HEK293 (cell line): ENCODE measurements at regions not wholly inside any gene's neighbourhood (a gene's known extent, or its start where the extent isn't known, plus 50 kb on each side); places are given as distances from the start of the nearest gene placed in this dataset.

Source experiments
- CTCF ChIA-PET: fragments of 350-600 bp; formaldehyde crosslinking; extraction: SDS; loops from one replicate; lab custom pipeline; 2021; ENCODE audit warnings: antibody characterized with exemption; lab: Yijun Ruan, JAX
- POLR2A ChIA-PET: fragments of 300-600 bp; formaldehyde crosslinking; extraction: SDS; loops from one replicate; lab custom pipeline; 2020; ENCODE audit warnings: antibody characterized with exemption, inconsistent platforms; lab: Yijun Ruan, JAX
- H3K27ac ChIP-seq: fragments of 200-500 bp; sonication (Bioruptor generic); 2 replicates; pipeline ENCODE4 v1.5.1; 2014; ENCODE audit warnings: low read depth, low read length, control low read depth, inconsistent platforms; ENCODE audit errors: extremely low read depth
- H3K36me3 ChIP-seq, 2 experiments: fragments of 200-500 bp in 1 of 2; sonication (Bioruptor generic) in 1 of 2; 1 replicate in 1 of 2; 2 replicates in 1 of 2; pipeline ENCODE4 v1.5.1; 2014 to 2017; ENCODE audit warnings: inconsistent platforms in 2 of 2, low read length in 2 of 2; ENCODE audit not compliant: control insufficient read depth in 2 of 2, insufficient read depth in 1 of 2
- H3K4me1 ChIP-seq: fragments of 200-500 bp; sonication (Bioruptor generic); 2 replicates; pipeline ENCODE4 v1.5.1; 2014; ENCODE audit warnings: mild to moderate bottlenecking, low read length, inconsistent platforms; ENCODE audit not compliant: control insufficient read depth, insufficient read depth
- H3K4me3 ChIP-seq: 2 replicates; pipeline ENCODE4 v1.5.1; 2011; ENCODE audit warnings: low read depth, mild to moderate bottlenecking, control low read depth, low read length, moderate library complexity
- H3K9me3 ChIP-seq: fragments of 200-500 bp; sonication (Bioruptor generic); 2 replicates; pipeline ENCODE4 v1.5.1; 2014; ENCODE audit warnings: low read depth, low read length, inconsistent platforms; ENCODE audit not compliant: control insufficient read depth, insufficient read depth
- AEBP2 ChIP-seq: fragments of 450-650 bp; formaldehyde crosslinking; IDR thresholded peaks from 2 replicates; pipeline ENCODE4 v1.5.1; 2016; ENCODE audit warnings: missing biosample characterization, missing genetic modification characterization, borderline replicate concordance
- BCL11B ChIP-seq: fragments of 450-650 bp; formaldehyde crosslinking; IDR thresholded peaks from 2 replicates; pipeline ENCODE4 v1.5.1; 2016; ENCODE audit warnings: low read depth, missing biosample characterization, missing genetic modification characterization
- BCL6B ChIP-seq: fragments of 450-650 bp; formaldehyde crosslinking; IDR thresholded peaks from 2 replicates; pipeline ENCODE4 v1.5.1; 2017; ENCODE audit warnings: missing biosample characterization, missing genetic modification characterization
- GLIS1 ChIP-seq: fragments of 450-650 bp; formaldehyde crosslinking; IDR thresholded peaks from 2 replicates; pipeline ENCODE4 v1.5.1; 2016; ENCODE audit warnings: missing biosample characterization, missing genetic modification characterization
- KLF9 ChIP-seq: fragments of 450-650 bp; formaldehyde crosslinking; IDR thresholded peaks from 2 replicates; pipeline ENCODE4 v1.5.1; 2016; ENCODE audit warnings: missing biosample characterization, missing genetic modification characterization, low read depth
- PRDM1 ChIP-seq: fragments of 450-650 bp; formaldehyde crosslinking; IDR thresholded peaks from 2 replicates; pipeline ENCODE4; 2016; ENCODE audit warnings: missing biosample characterization, missing genetic modification characterization
- PRDM6 ChIP-seq: fragments of 450-650 bp; formaldehyde crosslinking; IDR thresholded peaks from 2 replicates; pipeline ENCODE4 v1.5.1; 2017; ENCODE audit warnings: missing biosample characterization, missing genetic modification characterization
- REPIN1 ChIP-seq: fragments of 450-650 bp; formaldehyde crosslinking; IDR thresholded peaks from 2 replicates; pipeline ENCODE4 v1.5.1; 2017; ENCODE audit warnings: missing biosample characterization, missing genetic modification characterization, low read depth
- REST ChIP-seq: fragments of 450-650 bp; formaldehyde crosslinking; IDR thresholded peaks from 2 replicates; pipeline ENCODE4 v1.5.1; 2016; ENCODE audit warnings: missing biosample characterization, missing genetic modification characterization
- SCRT1 ChIP-seq: fragments of 450-650 bp; formaldehyde crosslinking; IDR thresholded peaks from 2 replicates; pipeline ENCODE4 v1.5.1; 2016; ENCODE audit warnings: missing biosample characterization, missing genetic modification characterization, borderline replicate concordance
- SETDB1 ChIP-seq: IDR thresholded peaks from one replicate; pipeline ENCODE4 v1.6.1; 2017; ENCODE audit warnings: mild to moderate bottlenecking, low read length, moderate library complexity, mixed read lengths; ENCODE audit not compliant: insufficient read length
- SP2 ChIP-seq: fragments of 450-650 bp; formaldehyde crosslinking; IDR thresholded peaks from 2 replicates; pipeline ENCODE4 v1.5.1; 2016; ENCODE audit warnings: missing biosample characterization, missing genetic modification characterization
- ZBTB20 ChIP-seq: fragments of 450-650 bp; formaldehyde crosslinking; IDR thresholded peaks from 2 replicates; pipeline ENCODE4 v1.5.1; 2016; ENCODE audit warnings: missing biosample characterization, missing genetic modification characterization
- ZBTB6 ChIP-seq: fragments of 450-650 bp; formaldehyde crosslinking; IDR thresholded peaks from 2 replicates; pipeline ENCODE4 v1.5.1; 2017; ENCODE audit warnings: missing biosample characterization, missing genetic modification characterization
- ZNF169 ChIP-seq: fragments of 450-650 bp; formaldehyde crosslinking; IDR thresholded peaks from 2 replicates; pipeline ENCODE4 v1.5.1; 2016; ENCODE audit warnings: missing biosample characterization, missing genetic modification characterization
- ZNF175 ChIP-seq: fragments of 450-650 bp; formaldehyde crosslinking; IDR thresholded peaks from 2 replicates; pipeline ENCODE4 v1.5.1; 2016; ENCODE audit warnings: missing biosample characterization, missing genetic modification characterization
- ZNF350 ChIP-seq: fragments of 450-650 bp; formaldehyde crosslinking; IDR thresholded peaks from 2 replicates; pipeline ENCODE4 v1.5.0; 2017; ENCODE audit warnings: missing biosample characterization, mild to moderate bottlenecking, missing genetic modification characterization
- ZNF404 ChIP-seq: fragments of 450-650 bp; formaldehyde crosslinking; IDR thresholded peaks from 2 replicates; pipeline ENCODE4 v1.5.1; 2017; ENCODE audit warnings: missing biosample characterization, missing genetic modification characterization
- ZNF416 ChIP-seq: fragments of 450-650 bp; formaldehyde crosslinking; IDR thresholded peaks from 2 replicates; pipeline ENCODE4 v1.5.1; 2016; ENCODE audit warnings: missing biosample characterization, missing genetic modification characterization
- ZNF473 ChIP-seq: fragments of 450-650 bp; formaldehyde crosslinking; IDR thresholded peaks from 2 replicates; pipeline ENCODE4 v1.5.1; 2017; ENCODE audit warnings: missing biosample characterization, missing genetic modification characterization
- ZNF548 ChIP-seq: fragments of 450-650 bp; formaldehyde crosslinking; IDR thresholded peaks from 2 replicates; pipeline ENCODE4 v1.5.1; 2016; ENCODE audit warnings: missing biosample characterization, missing genetic modification characterization
- ZNF585B ChIP-seq: fragments of 450-650 bp; formaldehyde crosslinking; IDR thresholded peaks from 2 replicates; pipeline ENCODE4 v1.5.1; 2016; ENCODE audit warnings: missing biosample characterization, missing genetic modification characterization
- ZSCAN5A ChIP-seq: fragments of 450-650 bp; formaldehyde crosslinking; IDR thresholded peaks from 2 replicates; pipeline ENCODE4 v1.5.1; 2016; ENCODE audit warnings: missing biosample characterization, missing genetic modification characterization

GRCh38 chr2:166614503-166614902, 120.5 kb upstream of the SCN7A start:
- TF ChIP-seq GLIS1 (tag by site-specific recombination) (no peak), REST (no peak), ZBTB20 (tag by site-specific recombination) (no peak), ZNF416 (tag by site-specific recombination) (no peak), BCL6B (tag by site-specific recombination) (no peak), PRDM6 (tag by site-specific recombination) (no peak), REPIN1 (tag by site-specific recombination) (no peak), SCRT1 (tag by site-specific recombination) (no peak), ZSCAN5A (tag by site-specific recombination) (no peak)
- H3K4me1 ChIP-seq = no peaks in the 10 kb centered on the region
- no peak overlapping the region for H3K27ac ChIP-seq
- no peak overlapping the region for H3K4me3 ChIP-seq
- H3K9me3 ChIP-seq = no peaks in the 10 kb centered on the region
- H3K36me3 ChIP-seq = no peaks in the 10 kb centered on the region
- CTCF ChIA-PET = interaction anchor here (0.6 to 1.1 kb wide), 3 partner anchors 8 to 1504 kb away, joined by 3 read pairs; no protein-coding TSS in a partner anchor
- POLR2A ChIA-PET = no interaction called here

GRCh38 chr2:166614029-166614428, 120.0 kb upstream of the SCN7A start:
- no peak for TF ChIP-seq ZBTB20 (tag by site-specific recombination)
- TF ChIP-seq ZNF175 (tag by site-specific recombination) = no peak
- no peak for TF ChIP-seq SP2
- TF ChIP-seq BCL11B = no peak
- no peak for TF ChIP-seq ZNF169 (tag by site-specific recombination)
- TF ChIP-seq SETDB1 = no peak
- TF ChIP-seq ZBTB6 = no peak
- TF ChIP-seq ZNF473 (tag by site-specific recombination) = no peak
- TF ChIP-seq ZNF585B = no peak
- TF ChIP-seq PRDM1 (tag by site-specific recombination) = no peak
- TF ChIP-seq ZNF350 (tag by site-specific recombination) = no peak
- TF ChIP-seq AEBP2 (tag by site-specific recombination) = no peak
- TF ChIP-seq KLF9 (tag by site-specific recombination) = no peak
- TF ChIP-seq ZNF404 (tag by site-specific recombination) = no peak
- no peak for TF ChIP-seq ZNF548 (tag by site-specific recombination)
- H3K4me1 ChIP-seq = no peaks in the 10 kb centered on the region
- no peaks in the 10 kb centered on the region for H3K9me3 ChIP-seq
- no peak overlapping the region for H3K4me3 ChIP-seq
- POLR2A ChIA-PET = no interaction called here
- H3K36me3 ChIP-seq = no peaks in the 10 kb centered on the region
- no peak overlapping the region for H3K27ac ChIP-seq
- CTCF ChIA-PET = interaction anchor here (0.6 to 0.7 kb wide), 2 partner anchors 74 to 960 kb away, joined by 3 read pairs; no protein-coding TSS in a partner anchor
